ENCODE measurements at regions not wholly inside any gene's neighbourhood (a gene's known extent, or its start where the extent isn't known, plus 50 kb on each side); places are given as distances from the start of the nearest gene placed in this dataset.
"Not testable (repeated sequence)": the region's sequence is repeated elsewhere in the genome, so short reads cannot be mapped to it uniquely, and the experiment has no call there.

- H3K36me3 ChIP-seq (ENCODE audit: control insufficient read depth, insufficient read depth, low read length) = no peaks in the 10 kb centered on the region
- DNase-seq (ENCODE audit: extremely low read depth, insufficient read length) = no peak
- TF ChIP-seq, protein P1, sequence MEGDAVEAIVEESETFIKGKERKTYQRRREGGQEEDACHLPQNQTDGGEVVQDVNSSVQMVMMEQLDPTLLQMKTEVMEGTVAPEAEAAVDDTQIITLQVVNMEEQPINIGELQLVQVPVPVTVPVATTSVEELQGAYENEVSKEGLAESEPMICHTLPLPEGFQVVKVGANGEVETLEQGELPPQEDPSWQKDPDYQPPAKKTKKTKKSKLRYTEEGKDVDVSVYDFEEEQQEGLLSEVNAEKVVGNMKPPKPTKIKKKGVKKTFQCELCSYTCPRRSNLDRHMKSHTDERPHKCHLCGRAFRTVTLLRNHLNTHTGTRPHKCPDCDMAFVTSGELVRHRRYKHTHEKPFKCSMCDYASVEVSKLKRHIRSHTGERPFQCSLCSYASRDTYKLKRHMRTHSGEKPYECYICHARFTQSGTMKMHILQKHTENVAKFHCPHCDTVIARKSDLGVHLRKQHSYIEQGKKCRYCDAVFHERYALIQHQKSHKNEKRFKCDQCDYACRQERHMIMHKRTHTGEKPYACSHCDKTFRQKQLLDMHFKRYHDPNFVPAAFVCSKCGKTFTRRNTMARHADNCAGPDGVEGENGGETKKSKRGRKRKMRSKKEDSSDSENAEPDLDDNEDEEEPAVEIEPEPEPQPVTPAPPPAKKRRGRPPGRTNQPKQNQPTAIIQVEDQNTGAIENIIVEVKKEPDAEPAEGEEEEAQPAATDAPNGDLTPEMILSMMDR (IDR thresholded peaks at IDR 0.05; ENCODE audit: insufficient read depth, low read length, poor library complexity, severe bottlenecking) = no peak
- H3K27me3 ChIP-seq (replicated peaks; ENCODE audit: control insufficient read depth, insufficient read depth, low read length) = no peaks in the 10 kb centered on the region
- H3K4me3 ChIP-seq (replicated peaks; ENCODE audit: low read depth, low read length) = no peak overlapping the region
Measured at GRCh38 chr1:79507770-79508169, 501.2 kb upstream of the ADGRL4 start.

DNA sequence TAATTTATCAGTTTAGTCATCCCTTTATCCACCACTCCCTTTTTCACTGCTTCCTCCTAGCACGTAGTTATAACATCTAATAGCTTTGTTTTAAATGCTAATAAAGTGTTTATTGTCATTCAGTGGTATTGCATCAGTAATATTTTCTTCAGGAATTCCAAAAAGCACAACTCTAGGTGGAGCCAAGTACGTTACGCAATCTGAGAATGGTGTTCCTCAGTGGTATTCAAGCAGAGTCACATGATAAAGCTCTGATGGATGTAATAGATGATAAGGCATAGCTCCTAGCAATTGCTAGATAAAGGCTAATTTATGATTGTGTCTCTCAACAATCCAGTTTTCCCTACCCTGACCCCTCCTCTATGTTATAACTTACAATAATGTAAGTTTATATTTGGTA, 494.6 kb upstream of the ADGRL4 start:
- H3K36me3 ChIP-seq (ENCODE audit: control insufficient read depth, insufficient read depth, low read length) = no peaks in the 10 kb centered on the region
- H3K27me3 ChIP-seq (replicated peaks; ENCODE audit: control insufficient read depth, insufficient read depth, low read length) = no peaks in the 10 kb centered on the region
- H3K4me3 ChIP-seq (replicated peaks; ENCODE audit: low read depth, low read length) = no peak overlapping the region
- TF ChIP-seq, protein P1 (IDR thresholded peaks at IDR 0.05; ENCODE audit: insufficient read depth, low read length, poor library complexity, severe bottlenecking) = no peak
- no peak for DNase-seq (ENCODE audit: extremely low read depth, insufficient read length)

- DNase-seq (ENCODE audit: extremely low read depth, insufficient read length) = no peak
- no peak overlapping the region for H3K4me3 ChIP-seq (replicated peaks; ENCODE audit: low read depth, low read length)
- H3K27me3 ChIP-seq (replicated peaks; ENCODE audit: control insufficient read depth, insufficient read depth, low read length) = no peaks in the 10 kb centered on the region
- no peaks in the 10 kb centered on the region for H3K36me3 ChIP-seq (ENCODE audit: control insufficient read depth, insufficient read depth, low read length)
- TF ChIP-seq, protein P1 (IDR thresholded peaks at IDR 0.05; ENCODE audit: insufficient read depth, low read length, poor library complexity, severe bottlenecking) = no peak
Measured at GRCh38 chr1:79499541-79499940, 493.0 kb upstream of the ADGRL4 start.

GRCh38 chr1:79497193-79497773, 490.8 kb upstream of the ADGRL4 start:
- Histone ChIP-seq H3K36me3 (ENCODE audit: control insufficient read depth, insufficient read depth, low read length) (no peaks in the 10 kb centered on the region), H3K4me3 (replicated peaks; ENCODE audit: low read depth, low read length) (no peak overlapping the region), H3K27me3 (replicated peaks; ENCODE audit: control insufficient read depth, insufficient read depth, low read length) (no peaks in the 10 kb centered on the region)
- TF ChIP-seq, protein P1 (IDR thresholded peaks at IDR 0.05; ENCODE audit: insufficient read depth, low read length, poor library complexity, severe bottlenecking) = peak; percentile 89
- DNase-seq (ENCODE audit: extremely low read depth, insufficient read length) = no peak

DNA sequence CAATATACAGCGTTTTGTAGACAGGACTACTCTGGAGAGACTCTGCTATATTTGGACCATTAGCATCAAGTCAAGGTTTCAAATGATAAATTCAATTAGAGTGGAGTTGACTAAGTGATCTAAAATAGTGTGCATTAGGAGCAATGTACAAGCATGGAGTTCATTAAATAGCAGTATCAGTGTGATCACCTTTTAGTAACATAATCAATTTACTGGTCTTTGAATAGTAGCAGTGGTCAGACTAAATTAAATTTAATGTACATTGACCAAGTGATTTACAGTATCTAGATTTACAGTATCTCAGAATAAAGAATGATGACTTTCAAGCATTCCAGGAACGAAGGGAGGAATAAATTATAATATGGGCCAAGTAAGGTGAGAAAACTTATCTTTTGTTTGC, 489.6 kb upstream of the ADGRL4 start:
- no peaks in the 10 kb centered on the region for H3K27me3 ChIP-seq (replicated peaks; ENCODE audit: control insufficient read depth, insufficient read depth, low read length)
- H3K4me3 ChIP-seq (replicated peaks; ENCODE audit: low read depth, low read length) = no peak overlapping the region
- DNase-seq (ENCODE audit: extremely low read depth, insufficient read length) = no peak
- TF ChIP-seq, protein P1 (IDR thresholded peaks at IDR 0.05; ENCODE audit: insufficient read depth, low read length, poor library complexity, severe bottlenecking) = no peak
- no peaks in the 10 kb centered on the region for H3K36me3 ChIP-seq (ENCODE audit: control insufficient read depth, insufficient read depth, low read length)

GRCh38 chr1:79493702-79494101, 487.2 kb upstream of the ADGRL4 start:
- DNase-seq (ENCODE audit: extremely low read depth, insufficient read length); H3K27me3 ChIP-seq (replicated peaks; ENCODE audit: control insufficient read depth, insufficient read depth, low read length); H3K36me3 ChIP-seq (ENCODE audit: control insufficient read depth, insufficient read depth, low read length); H3K4me3 ChIP-seq (replicated peaks; ENCODE audit: low read depth, low read length): not testable (repeated sequence)

DNA sequence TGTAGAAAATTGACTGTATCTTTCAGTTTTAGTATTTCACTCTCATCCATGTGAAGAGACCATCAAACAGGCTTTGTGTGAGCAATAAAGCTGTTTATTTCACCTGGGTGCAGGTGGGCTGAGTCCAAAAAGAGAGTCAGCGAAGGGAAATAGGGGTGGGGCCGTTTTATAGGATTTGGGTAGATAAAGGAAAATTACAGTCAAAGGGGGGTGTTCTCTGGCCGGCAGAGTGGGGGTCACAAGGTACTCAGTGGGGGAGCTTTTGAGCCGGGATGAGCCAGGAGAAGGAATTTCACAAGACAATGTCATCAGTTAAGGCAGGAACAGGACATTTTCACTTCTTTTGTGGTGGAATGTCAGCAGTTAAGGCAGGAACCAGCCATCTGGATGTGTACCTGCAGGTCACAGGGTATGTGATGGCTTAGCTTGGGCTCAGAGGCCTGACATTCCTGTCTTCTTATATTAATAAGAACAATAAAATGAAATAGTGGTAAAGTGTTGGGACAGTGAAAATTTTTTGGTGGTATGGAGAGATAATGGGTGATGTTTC, 482.1 kb upstream of the ADGRL4 start:
- H3K4me3 ChIP-seq (replicated peaks; ENCODE audit: low read depth, low read length); DNase-seq (ENCODE audit: extremely low read depth, insufficient read length); H3K36me3 ChIP-seq (ENCODE audit: control insufficient read depth, insufficient read depth, low read length); H3K27me3 ChIP-seq (replicated peaks; ENCODE audit: control insufficient read depth, insufficient read depth, low read length): not testable (repeated sequence)

All from GM06990 (cell line).